ENCODE measurements at regions not wholly inside any gene's neighbourhood (a gene's known extent, or its start where the extent isn't known, plus 50 kb on each side); places are given as distances from the start of the nearest gene placed in this dataset.

GRCh38 chr2:45301307-45302277 lies 292.3 kb upstream of the SIX2 start:
- Histone ChIP-seq H3K27me3 (replicated peaks in 2 of 5; ENCODE audit: control insufficient read depth in 4 of 5, insufficient read depth in 5 of 5, low read length in 4 of 5) (peaks cover 0 to 2% (median 0%) of the 10 kb centered on the region in 5 experiments), H3K36me3 (ENCODE audit: control insufficient read depth in 4 of 4, insufficient read depth in 4 of 4, low read length in 3 of 4) (no peaks in the 10 kb centered on the region), H3K4me1 (ENCODE audit: control extremely low read depth in 1 of 4, control insufficient read depth in 4 of 4, insufficient read depth in 4 of 4, low read length in 3 of 4) (peaks cover 0 to 13% (median 6%) of the 10 kb centered on the region in 4 experiments), H3K9me3 (ENCODE audit: control extremely low read depth in 1 of 5, control insufficient read depth in 4 of 5, insufficient read depth in 2 of 5, low read depth in 1 of 5, low read length in 4 of 5) (no peaks in the 10 kb centered on the region), H3K27ac (ENCODE audit: insufficient read depth in 1 of 2, low read depth in 1 of 2, low read length in 2 of 2, poor library complexity in 1 of 2, severe bottlenecking in 2 of 2) (no peak overlapping the region), H3K4me3 (ENCODE audit: control insufficient read depth in 1 of 7, extremely low read depth in 1 of 7, insufficient read depth in 4 of 7, low read depth in 2 of 7, low read length in 6 of 7) (no peak overlapping the region)
- peak in 2 of 3 donors; percentile 28 to 41 for DNase-seq
- CTCF ChIA-PET = no interaction called here
- POLR2A ChIA-PET = no interaction called here
- 69% methylated on average over 17 of the region's 19 CpGs for WGBS (ENCODE audit: insufficient coverage)

GRCh38 chr2:45300026-45300750 lies 290.9 kb upstream of the SIX2 start:
- POLR2A ChIA-PET = no interaction called here
- no peak for DNase-seq
- Histone ChIP-seq H3K4me1 (ENCODE audit: control extremely low read depth in 1 of 4, control insufficient read depth in 4 of 4, insufficient read depth in 4 of 4, low read length in 3 of 4) (peaks cover 0 to 13% (median 6%) of the 10 kb centered on the region in 4 experiments), H3K9me3 (ENCODE audit: control extremely low read depth in 1 of 5, control insufficient read depth in 4 of 5, insufficient read depth in 2 of 5, low read depth in 1 of 5, low read length in 4 of 5) (no peaks in the 10 kb centered on the region), H3K4me3 (ENCODE audit: control insufficient read depth in 1 of 7, extremely low read depth in 1 of 7, insufficient read depth in 4 of 7, low read depth in 2 of 7, low read length in 6 of 7) (no peak overlapping the region), H3K27me3 (replicated peaks in 2 of 5; ENCODE audit: control insufficient read depth in 4 of 5, insufficient read depth in 5 of 5, low read length in 4 of 5) (peaks cover 0 to 2% (median 0%) of the 10 kb centered on the region in 5 experiments), H3K27ac (ENCODE audit: insufficient read depth in 1 of 2, low read depth in 1 of 2, low read length in 2 of 2, poor library complexity in 1 of 2, severe bottlenecking in 2 of 2) (no peak overlapping the region), H3K36me3 (ENCODE audit: control insufficient read depth in 4 of 4, insufficient read depth in 4 of 4, low read length in 3 of 4) (no peaks in the 10 kb centered on the region)
- CTCF ChIA-PET = no interaction called here
- WGBS (ENCODE audit: insufficient coverage) = 88% methylated on average over 1 of the region's 4 CpGs

- CTCF ChIA-PET = no interaction called here
- Histone ChIP-seq H3K27me3 (replicated peaks in 2 of 5; ENCODE audit: control insufficient read depth in 4 of 5, insufficient read depth in 5 of 5, low read length in 4 of 5) (peaks cover 0 to 2% (median 0%) of the 10 kb centered on the region in 5 experiments), H3K27ac (ENCODE audit: insufficient read depth in 1 of 2, low read depth in 1 of 2, low read length in 2 of 2, poor library complexity in 1 of 2, severe bottlenecking in 2 of 2) (no peak overlapping the region), H3K4me1 (ENCODE audit: control extremely low read depth in 1 of 4, control insufficient read depth in 4 of 4, insufficient read depth in 4 of 4, low read length in 3 of 4) (peaks cover 0 to 13% (median 6%) of the 10 kb centered on the region in 4 experiments), H3K36me3 (ENCODE audit: control insufficient read depth in 4 of 4, insufficient read depth in 4 of 4, low read length in 3 of 4) (no peaks in the 10 kb centered on the region), H3K4me3 (ENCODE audit: control insufficient read depth in 1 of 7, extremely low read depth in 1 of 7, insufficient read depth in 4 of 7, low read depth in 2 of 7, low read length in 6 of 7) (no peak overlapping the region), H3K9me3 (ENCODE audit: control extremely low read depth in 1 of 5, control insufficient read depth in 4 of 5, insufficient read depth in 2 of 5, low read depth in 1 of 5, low read length in 4 of 5) (no peaks in the 10 kb centered on the region)
- POLR2A ChIA-PET = no interaction called here
- WGBS (ENCODE audit: insufficient coverage) = 97% methylated on average over 4 of the region's 4 CpGs
- no peak for DNase-seq
Observed at GRCh38 chr2:45299361-45299760, 290.1 kb upstream of the SIX2 start.

- Histone ChIP-seq H3K27ac (ENCODE audit: insufficient read depth in 1 of 2, low read depth in 1 of 2, low read length in 2 of 2, poor library complexity in 1 of 2, severe bottlenecking in 2 of 2) (no peak overlapping the region), H3K4me1 (ENCODE audit: control extremely low read depth in 1 of 4, control insufficient read depth in 4 of 4, insufficient read depth in 4 of 4, low read length in 3 of 4) (no peaks in the 10 kb centered on the region), H3K4me3 (ENCODE audit: control insufficient read depth in 1 of 7, extremely low read depth in 1 of 7, insufficient read depth in 4 of 7, low read depth in 2 of 7, low read length in 6 of 7) (no peak overlapping the region), H3K36me3 (ENCODE audit: control insufficient read depth in 4 of 4, insufficient read depth in 4 of 4, low read length in 3 of 4) (no peaks in the 10 kb centered on the region), H3K27me3 (replicated peaks in 2 of 5; ENCODE audit: control insufficient read depth in 4 of 5, insufficient read depth in 5 of 5, low read length in 4 of 5) (no peaks in the 10 kb centered on the region), H3K9me3 (ENCODE audit: control extremely low read depth in 1 of 5, control insufficient read depth in 4 of 5, insufficient read depth in 2 of 5, low read depth in 1 of 5, low read length in 4 of 5) (no peaks in the 10 kb centered on the region)
- ChIA-PET CTCF (no interaction called here), POLR2A (no interaction called here)
- no peak for DNase-seq
- 57% methylated on average over 2 of the region's 5 CpGs for WGBS (ENCODE audit: insufficient coverage)
Observed at GRCh38 chr2:45293182-45293581, 283.9 kb upstream of the SIX2 start.

- Histone ChIP-seq H3K9me3 (ENCODE audit: control extremely low read depth in 1 of 5, control insufficient read depth in 4 of 5, insufficient read depth in 2 of 5, low read depth in 1 of 5, low read length in 4 of 5) (no peaks in the 10 kb centered on the region), H3K27me3 (replicated peaks in 2 of 5; ENCODE audit: control insufficient read depth in 4 of 5, insufficient read depth in 5 of 5, low read length in 4 of 5) (no peaks in the 10 kb centered on the region), H3K4me3 (ENCODE audit: control insufficient read depth in 1 of 7, extremely low read depth in 1 of 7, insufficient read depth in 4 of 7, low read depth in 2 of 7, low read length in 6 of 7) (no peak overlapping the region), H3K36me3 (ENCODE audit: control insufficient read depth in 4 of 4, insufficient read depth in 4 of 4, low read length in 3 of 4) (no peaks in the 10 kb centered on the region), H3K4me1 (ENCODE audit: control extremely low read depth in 1 of 4, control insufficient read depth in 4 of 4, insufficient read depth in 4 of 4, low read length in 3 of 4) (no peaks in the 10 kb centered on the region), H3K27ac (ENCODE audit: insufficient read depth in 1 of 2, low read depth in 1 of 2, low read length in 2 of 2, poor library complexity in 1 of 2, severe bottlenecking in 2 of 2) (no peak overlapping the region)
- whole genome bisulfite sequencing (ENCODE audit: insufficient coverage) = 100% methylated on average over 1 of the region's 4 CpGs
- no peak for DNase-seq
- CTCF ChIA-PET = no interaction called here
- POLR2A ChIA-PET = no interaction called here
Observed at GRCh38 chr2:45291296-45291701, 282.0 kb upstream of the SIX2 start.

GRCh38 chr2:45289997-45290709 lies 280.9 kb upstream of the SIX2 start:
- 98% methylated on average over 4 of the region's 6 CpGs for WGBS (ENCODE audit: insufficient coverage)
- CTCF ChIA-PET = no interaction called here
- no peaks in the 10 kb centered on the region for H3K27me3 ChIP-seq (replicated peaks in 2 of 5; ENCODE audit: control insufficient read depth in 4 of 5, insufficient read depth in 5 of 5, low read length in 4 of 5)
- H3K27ac ChIP-seq (ENCODE audit: insufficient read depth in 1 of 2, low read depth in 1 of 2, low read length in 2 of 2, poor library complexity in 1 of 2, severe bottlenecking in 2 of 2) = no peak overlapping the region
- POLR2A ChIA-PET = no interaction called here
- no peaks in the 10 kb centered on the region for H3K36me3 ChIP-seq (ENCODE audit: control insufficient read depth in 4 of 4, insufficient read depth in 4 of 4, low read length in 3 of 4)
- no peaks in the 10 kb centered on the region for H3K9me3 ChIP-seq (ENCODE audit: control extremely low read depth in 1 of 5, control insufficient read depth in 4 of 5, insufficient read depth in 2 of 5, low read depth in 1 of 5, low read length in 4 of 5)
- DNase-seq = no peak
- H3K4me1 ChIP-seq (ENCODE audit: control extremely low read depth in 1 of 4, control insufficient read depth in 4 of 4, insufficient read depth in 4 of 4, low read length in 3 of 4) = no peaks in the 10 kb centered on the region
- H3K4me3 ChIP-seq (ENCODE audit: control insufficient read depth in 1 of 7, extremely low read depth in 1 of 7, insufficient read depth in 4 of 7, low read depth in 2 of 7, low read length in 6 of 7) = no peak overlapping the region
